ENCODE measurements at regions not wholly inside any gene's neighbourhood (a gene's known extent, or its start where the extent isn't known, plus 50 kb on each side); places are given as distances from the start of the nearest gene placed in this dataset.

- Mint-ChIP-seq H3K4me1 (ENCODE audit: low read depth) (no peaks in the 10 kb centered on the region), H3K4me3 (ENCODE audit: low read depth) (no peak overlapping the region), H3K9me3 (ENCODE audit: low read depth) (peaks cover 3% of the 10 kb centered on the region), H3K36me3 (ENCODE audit: insufficient read depth) (no peaks in the 10 kb centered on the region), H3K27ac (no peak overlapping the region), H3K27me3 (no peaks in the 10 kb centered on the region)
- no peak for TF ChIP-seq CTCF (IDR thresholded peaks at IDR 0.05; ENCODE audit: unreplicated experiment)
- no peak for DNase-seq (ENCODE audit: low spot score, unreplicated experiment)
Observed at GRCh38 chr4:155544547-155544946, 122.1 kb upstream of the GUCY1A1 start.

GRCh38 chr4:155543126-155543765, 123.4 kb upstream of the GUCY1A1 start:
- Mint-ChIP-seq H3K27ac (no peak overlapping the region), H3K27me3 (no peaks in the 10 kb centered on the region), H3K36me3 (ENCODE audit: insufficient read depth) (no peaks in the 10 kb centered on the region), H3K4me3 (ENCODE audit: low read depth) (no peak overlapping the region), H3K9me3 (ENCODE audit: low read depth) (peaks cover 3% of the 10 kb centered on the region), H3K4me1 (ENCODE audit: low read depth) (no peaks in the 10 kb centered on the region)
- DNase-seq (ENCODE audit: low spot score, unreplicated experiment), result no peak
- TF ChIP-seq CTCF (IDR thresholded peaks at IDR 0.05; ENCODE audit: unreplicated experiment), result no peak

GRCh38 chr4:155542415-155542814, 124.2 kb upstream of the GUCY1A1 start:
- peaks cover 3% of the 10 kb centered on the region for H3K9me3 Mint-ChIP-seq (ENCODE audit: low read depth)

GRCh38 chr4:155541716-155542115, 124.9 kb upstream of the GUCY1A1 start:
- H3K4me1 Mint-ChIP-seq (ENCODE audit: low read depth), result no peaks in the 10 kb centered on the region
- H3K36me3 Mint-ChIP-seq (ENCODE audit: insufficient read depth), result no peaks in the 10 kb centered on the region
- TF ChIP-seq CTCF (IDR thresholded peaks at IDR 0.05; ENCODE audit: unreplicated experiment), result no peak
- no peak overlapping the region for H3K27ac Mint-ChIP-seq
- no peaks in the 10 kb centered on the region for H3K27me3 Mint-ChIP-seq
- peaks cover 3% of the 10 kb centered on the region for H3K9me3 Mint-ChIP-seq (ENCODE audit: low read depth)
- DNase-seq (ENCODE audit: low spot score, unreplicated experiment), result no peak
- H3K4me3 Mint-ChIP-seq (ENCODE audit: low read depth), result no peak overlapping the region

More at GRCh38 chr4:155542415-155542814, 124.2 kb upstream of the GUCY1A1 start:
- Mint-ChIP-seq H3K36me3 (ENCODE audit: insufficient read depth) (no peaks in the 10 kb centered on the region), H3K27ac (no peak overlapping the region), H3K4me1 (ENCODE audit: low read depth) (no peaks in the 10 kb centered on the region), H3K27me3 (no peaks in the 10 kb centered on the region), H3K4me3 (ENCODE audit: low read depth) (no peak overlapping the region)
- DNase-seq (ENCODE audit: low spot score, unreplicated experiment), result no peak
- TF ChIP-seq CTCF (IDR thresholded peaks at IDR 0.05; ENCODE audit: unreplicated experiment), result no peak

- no peaks in the 10 kb centered on the region for H3K36me3 Mint-ChIP-seq (ENCODE audit: insufficient read depth)
- no peaks in the 10 kb centered on the region for H3K27me3 Mint-ChIP-seq
- H3K4me1 Mint-ChIP-seq (ENCODE audit: low read depth), result no peaks in the 10 kb centered on the region
- TF ChIP-seq CTCF (IDR thresholded peaks at IDR 0.05; ENCODE audit: unreplicated experiment), result no peak
- H3K4me3 Mint-ChIP-seq (ENCODE audit: low read depth), result no peak overlapping the region
- no peak overlapping the region for H3K27ac Mint-ChIP-seq
- no peak for DNase-seq (ENCODE audit: low spot score, unreplicated experiment)
- H3K9me3 Mint-ChIP-seq (ENCODE audit: low read depth), result peaks cover 3% of the 10 kb centered on the region
Observed at GRCh38 chr4:155540698-155541097, 126.0 kb upstream of the GUCY1A1 start.
